ENCODE measurements at regions not wholly inside any gene's neighbourhood (a gene's known extent, or its start where the extent isn't known, plus 50 kb on each side); places are given as distances from the start of the nearest gene placed in this dataset.

DNA sequence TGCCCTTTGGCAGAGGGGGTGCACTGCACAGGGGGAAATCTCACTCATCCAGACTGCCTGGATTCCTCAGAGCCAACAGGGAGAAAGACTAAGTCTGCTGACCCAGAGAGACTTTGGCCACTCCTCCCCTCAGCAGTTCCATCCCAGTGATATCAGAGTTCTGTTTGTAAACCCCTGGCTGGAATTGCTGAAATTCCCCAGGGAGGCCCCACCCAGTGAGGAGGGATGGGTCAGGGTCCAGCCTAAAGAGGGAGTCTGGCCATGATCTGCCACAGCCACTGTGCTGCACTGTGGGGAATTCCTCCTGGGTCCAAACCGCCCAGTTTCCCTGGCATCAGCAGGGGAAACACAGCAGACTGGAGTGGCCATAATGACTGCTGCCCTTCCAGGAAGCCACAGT lies 54.9 kb upstream of the USP15 start:
- TF ChIP-seq ZNF513 (tag by site-specific recombination; IDR thresholded peaks at IDR 0.05): no peak
- no peak for TF ChIP-seq CTCF (tag by site-specific recombination; IDR thresholded peaks at IDR 0.05)
- TF ChIP-seq KLF1 (tag by site-specific recombination; IDR thresholded peaks at IDR 0.05): no peak
- no peak for TF ChIP-seq ZNF677 (tag by site-specific recombination; IDR thresholded peaks at IDR 0.05)
- TF ChIP-seq, protein P1, sequence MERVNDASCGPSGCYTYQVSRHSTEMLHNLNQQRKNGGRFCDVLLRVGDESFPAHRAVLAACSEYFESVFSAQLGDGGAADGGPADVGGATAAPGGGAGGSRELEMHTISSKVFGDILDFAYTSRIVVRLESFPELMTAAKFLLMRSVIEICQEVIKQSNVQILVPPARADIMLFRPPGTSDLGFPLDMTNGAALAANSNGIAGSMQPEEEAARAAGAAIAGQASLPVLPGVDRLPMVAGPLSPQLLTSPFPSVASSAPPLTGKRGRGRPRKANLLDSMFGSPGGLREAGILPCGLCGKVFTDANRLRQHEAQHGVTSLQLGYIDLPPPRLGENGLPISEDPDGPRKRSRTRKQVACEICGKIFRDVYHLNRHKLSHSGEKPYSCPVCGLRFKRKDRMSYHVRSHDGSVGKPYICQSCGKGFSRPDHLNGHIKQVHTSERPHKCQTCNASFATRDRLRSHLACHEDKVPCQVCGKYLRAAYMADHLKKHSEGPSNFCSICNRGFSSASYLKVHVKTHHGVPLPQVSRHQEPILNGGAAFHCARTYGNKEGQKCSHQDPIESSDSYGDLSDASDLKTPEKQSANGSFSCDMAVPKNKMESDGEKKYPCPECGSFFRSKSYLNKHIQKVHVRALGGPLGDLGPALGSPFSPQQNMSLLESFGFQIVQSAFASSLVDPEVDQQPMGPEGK (tag by site-specific recombination; IDR thresholded peaks at IDR 0.05): no peak
- TF ChIP-seq YY2 (tag by site-specific recombination; IDR thresholded peaks at IDR 0.05): no peak
- no peak for TF ChIP-seq REST (tag by site-specific recombination; IDR thresholded peaks at IDR 0.05)
- TF ChIP-seq ZNF404 (tag by site-specific recombination; IDR thresholded peaks at IDR 0.05): no peak
- TF ChIP-seq, protein P2, sequence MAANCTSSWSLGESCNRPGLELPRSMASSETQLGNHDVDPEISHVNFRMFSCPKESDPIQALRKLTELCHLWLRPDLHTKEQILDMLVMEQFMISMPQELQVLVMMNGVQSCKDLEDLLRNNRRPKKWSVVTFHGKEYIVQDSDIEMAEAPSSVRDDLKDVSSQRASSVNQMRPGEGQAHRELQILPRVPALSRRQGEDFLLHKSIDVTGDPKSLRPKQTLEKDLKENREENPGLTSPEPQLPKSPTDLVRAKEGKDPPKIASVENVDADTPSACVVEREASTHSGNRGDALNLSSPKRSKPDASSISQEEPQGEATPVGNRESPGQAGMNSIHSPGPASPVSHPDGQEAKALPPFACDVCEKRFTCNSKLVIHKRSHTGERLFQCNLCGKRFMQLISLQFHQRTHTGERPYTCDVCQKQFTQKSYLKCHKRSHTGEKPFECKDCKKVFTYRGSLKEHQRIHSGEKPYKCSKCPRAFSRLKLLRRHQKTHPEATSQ (tag by site-specific recombination; IDR thresholded peaks at IDR 0.05): no peak
- no peak for TF ChIP-seq ZNF416 (tag by site-specific recombination; IDR thresholded peaks at IDR 0.05)
- no peak for TF ChIP-seq PRDM1 (tag by site-specific recombination; IDR thresholded peaks at IDR 0.05)
- TF ChIP-seq ZNF707 (tag by site-specific recombination; IDR thresholded peaks at IDR 0.05): no peak

All from HEK293 (cell line).